Mesodermal cell (in vitro differentiated cells): ENCODE measurements at regions not wholly inside any gene's neighbourhood (a gene's known extent, or its start where the extent isn't known, plus 50 kb on each side); places are given as distances from the start of the nearest gene placed in this dataset.

ENCODE experiments used
- H3K27ac ChIP-seq: 2 replicates; pipeline ENCODE4 v1.7.0; 2013; ENCODE audit warnings: mild to moderate bottlenecking, low read depth, low read length, moderate library complexity; ENCODE audit not compliant: severe bottlenecking
- H3K36me3 ChIP-seq: 2 replicates; pipeline ENCODE4 v1.7.1; 2013; ENCODE audit warnings: mild to moderate bottlenecking, low read length, moderate library complexity; ENCODE audit not compliant: control insufficient read depth, insufficient read depth
- H3K4me1 ChIP-seq: one replicate; pipeline ENCODE4 v1.7.1; 2013; ENCODE audit warnings: mild to moderate bottlenecking, low read length; ENCODE audit not compliant: insufficient read depth, control insufficient read depth, poor library complexity, severe bottlenecking
- H3K4me3 ChIP-seq: 2 replicates; pipeline ENCODE4 v1.7.0; 2013; ENCODE audit warnings: low read length, control low read depth, mild to moderate bottlenecking; ENCODE audit not compliant: insufficient read depth, poor library complexity, severe bottlenecking; ENCODE audit errors: extremely low read depth
- H3K9me3 ChIP-seq: 2 replicates; pipeline ENCODE4 v1.7.1; 2013; ENCODE audit warnings: mild to moderate bottlenecking, low read length, moderate library complexity; ENCODE audit not compliant: control insufficient read depth
- WGBS, 2 experiments: methylation state at CpG; one replicate each; pipeline ENCODE4 v1.1.5; 2013; ENCODE audit warnings: missing lambda C conversion rate in 2 of 2; ENCODE audit not compliant: insufficient coverage in 2 of 2; 5-methylcytosine and 5-hydroxymethylcytosine counted together

- H3K27ac ChIP-seq = no peak overlapping the region
- H3K36me3 ChIP-seq = no peaks in the 10 kb centered on the region
- H3K4me3 ChIP-seq = no peak overlapping the region
- peaks cover 48% of the 10 kb centered on the region for H3K9me3 ChIP-seq
- no peaks in the 10 kb centered on the region for H3K4me1 ChIP-seq
- WGBS, 2 experiments = no CpG with 5 or more reads among the region's 1 CpG
Observed at GRCh38 chr10:42479057-42479456, 159.3 kb downstream of the ZNF33B start.

GRCh38 chr10:42477170-42477569 is 161.2 kb downstream of the ZNF33B start:
- 86 to 87% methylated on average over 3 to 17 of the region's 19 CpGs for WGBS, 2 experiments
- H3K4me1 ChIP-seq = no peaks in the 10 kb centered on the region
- no peaks in the 10 kb centered on the region for H3K36me3 ChIP-seq
- no peak overlapping the region for H3K27ac ChIP-seq
- H3K9me3 ChIP-seq = peaks cover 37% of the 10 kb centered on the region
- H3K4me3 ChIP-seq = no peak overlapping the region

- Histone ChIP-seq H3K9me3 (peaks cover 38% of the 10 kb centered on the region), H3K4me3 (no peak overlapping the region)
- WGBS, 2 experiments = 69 to 88% methylated on average over 13 to 19 of the region's 20 CpGs
Observed at GRCh38 chr10:42476101-42476500, 162.3 kb downstream of the ZNF33B start.

GRCh38 chr10:42475168-42476098 is 162.9 kb downstream of the ZNF33B start:
- Histone ChIP-seq H3K27ac (no peak overlapping the region), H3K36me3 (no peaks in the 10 kb centered on the region), H3K9me3 (peaks cover 33% of the 10 kb centered on the region), H3K4me3 (no peak overlapping the region), H3K4me1 (no peaks in the 10 kb centered on the region)
- WGBS, 2 experiments = 79 to 86% methylated on average over 42 to 44 of the region's 52 CpGs

More at GRCh38 chr10:42476101-42476500, 162.3 kb downstream of the ZNF33B start:
- Histone ChIP-seq H3K36me3 (no peaks in the 10 kb centered on the region), H3K27ac (no peak overlapping the region), H3K4me1 (no peaks in the 10 kb centered on the region)

GRCh38 chr10:42454313-42454712 is 184.1 kb downstream of the ZNF33B start:
- H3K36me3 ChIP-seq = no peaks in the 10 kb centered on the region
- H3K4me3 ChIP-seq = no peak overlapping the region
- 7 to 56% methylated on average over 2 to 5 of the region's 6 CpGs for WGBS, 2 experiments
- no peak overlapping the region for H3K27ac ChIP-seq
- H3K9me3 ChIP-seq = peaks cover 36% of the 10 kb centered on the region
- no peaks in the 10 kb centered on the region for H3K4me1 ChIP-seq

DNA sequence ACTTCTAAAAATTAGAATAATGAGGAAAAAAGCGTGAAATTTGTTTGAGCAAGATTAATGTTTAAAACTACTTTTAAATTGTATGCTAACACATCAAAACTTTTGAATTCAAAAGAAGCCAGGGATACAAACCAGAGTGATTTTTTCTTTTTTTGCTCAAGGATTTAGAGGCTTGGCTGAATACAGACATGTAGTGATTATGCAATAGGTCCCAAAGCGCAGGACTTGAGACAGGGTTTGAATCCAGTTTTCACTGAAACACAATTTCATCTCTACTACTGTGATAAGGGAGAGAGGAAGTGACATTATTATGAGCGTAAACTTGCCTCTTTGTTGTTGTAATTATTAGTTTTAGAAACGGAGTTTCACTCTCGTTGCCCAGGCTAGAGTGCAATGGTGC is 207.3 kb downstream of the ZNF33B start:
- H3K9me3 ChIP-seq = peaks cover 20% of the 10 kb centered on the region
- 93% methylated on average over 3 of the region's 5 CpGs; no CpG with 5 or more reads in 1 of the 2 experiments for WGBS, 2 experiments
- no peak overlapping the region for H3K4me3 ChIP-seq
- no peaks in the 10 kb centered on the region for H3K36me3 ChIP-seq
- H3K27ac ChIP-seq = no peak overlapping the region
- no peaks in the 10 kb centered on the region for H3K4me1 ChIP-seq

- no CpG with 5 or more reads among the region's 1 CpG for WGBS, 2 experiments
- H3K4me3 ChIP-seq = no peak overlapping the region
- peaks cover 30% of the 10 kb centered on the region for H3K9me3 ChIP-seq
- no peak overlapping the region for H3K27ac ChIP-seq
- no peaks in the 10 kb centered on the region for H3K4me1 ChIP-seq
- no peaks in the 10 kb centered on the region for H3K36me3 ChIP-seq
Observed at GRCh38 chr10:42428534-42428933, 209.8 kb downstream of the ZNF33B start.

DNA sequence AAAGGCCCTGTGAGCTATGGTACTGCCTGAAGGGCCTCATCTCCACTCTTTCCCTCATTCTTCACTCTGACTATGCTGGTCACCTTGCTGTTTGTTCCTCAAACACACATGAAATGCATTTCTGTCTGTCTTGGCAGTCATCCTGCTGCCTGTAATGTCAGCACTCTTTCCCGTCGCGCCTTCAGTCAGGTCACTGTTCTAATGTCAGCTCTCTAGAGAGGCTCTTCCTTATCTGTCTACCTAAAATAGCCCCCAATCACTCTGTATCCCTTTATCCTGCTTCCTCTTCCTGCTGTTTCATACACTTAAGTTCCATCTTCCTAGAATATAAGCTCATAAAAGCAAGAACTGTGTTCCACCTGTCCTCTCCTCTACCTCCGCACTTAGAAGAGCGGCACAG is 215.5 kb downstream of the ZNF33B start:
- Histone ChIP-seq H3K4me3 (no peak overlapping the region), H3K4me1 (no peaks in the 10 kb centered on the region), H3K27ac (no peak overlapping the region), H3K36me3 (no peaks in the 10 kb centered on the region), H3K9me3 (peaks cover 61% of the 10 kb centered on the region)
- WGBS, 2 experiments = 92 to 95% methylated on average over 5 of the region's 5 CpGs

- Histone ChIP-seq H3K4me1 (no peaks in the 10 kb centered on the region), H3K9me3 (peaks cover 65% of the 10 kb centered on the region)
- WGBS, 2 experiments = 23 to 41% methylated on average over 2 of the region's 3 CpGs
Observed at GRCh38 chr10:42421812-42422211, 216.6 kb downstream of the ZNF33B start.

GRCh38 chr10:42419789-42420188 is 218.6 kb downstream of the ZNF33B start:
- WGBS, 2 experiments = 0 to 38% methylated on average over 1 of the region's 2 CpGs
- Histone ChIP-seq H3K9me3 (peaks cover 64% of the 10 kb centered on the region), H3K4me3 (no peak overlapping the region), H3K36me3 (no peaks in the 10 kb centered on the region), H3K4me1 (no peaks in the 10 kb centered on the region), H3K27ac (no peak overlapping the region)

More at GRCh38 chr10:42421812-42422211, 216.6 kb downstream of the ZNF33B start:
- Histone ChIP-seq H3K4me3 (no peak overlapping the region), H3K27ac (no peak overlapping the region), H3K36me3 (no peaks in the 10 kb centered on the region)

GRCh38 chr10:42380926-42381547 is 257.3 kb downstream of the ZNF33B start:
- H3K36me3 ChIP-seq = no peaks in the 10 kb centered on the region
- WGBS, 2 experiments = 89 to 91% methylated on average over 6 of the region's 7 CpGs
- no peak overlapping the region for H3K27ac ChIP-seq
- no peak overlapping the region for H3K4me3 ChIP-seq
- H3K4me1 ChIP-seq = no peaks in the 10 kb centered on the region
- peaks cover 40% of the 10 kb centered on the region for H3K9me3 ChIP-seq
